Osteocyte (in vitro differentiated cells): ENCODE measurements at regions not wholly inside any gene's neighbourhood (a gene's known extent, or its start where the extent isn't known, plus 50 kb on each side); places are given as distances from the start of the nearest gene placed in this dataset.

Source experiments
- DNase-seq: peaks from one replicate; pipeline ENCODE4 v3.0.0; 2021; ENCODE audit warnings: mixed read lengths; ENCODE audit not compliant: unreplicated experiment; ENCODE audit errors: extremely low spot score
- H3K27ac Mint-ChIP-seq: one replicate; pipeline ENCODE4 v1.8.0; 2021; ENCODE audit warnings: mild to moderate bottlenecking, mixed read lengths; ENCODE audit not compliant: unreplicated experiment
- H3K27me3 Mint-ChIP-seq: one replicate; pipeline ENCODE4 v1.8.0; 2021; ENCODE audit warnings: mixed read lengths; ENCODE audit not compliant: unreplicated experiment
- H3K36me3 Mint-ChIP-seq: one replicate; pipeline ENCODE4 v1.8.0; 2021; ENCODE audit warnings: mixed read lengths; ENCODE audit not compliant: unreplicated experiment
- H3K4me1 Mint-ChIP-seq: one replicate; pipeline ENCODE4 v1.8.0; 2021; ENCODE audit warnings: mixed read lengths; ENCODE audit not compliant: unreplicated experiment
- H3K4me3 Mint-ChIP-seq: one replicate; pipeline ENCODE4 v1.8.0; 2021; ENCODE audit warnings: mild to moderate bottlenecking, moderate library complexity, mixed read lengths; ENCODE audit not compliant: unreplicated experiment
- H3K9me3 Mint-ChIP-seq: one replicate; pipeline ENCODE4 v1.8.0; 2021; ENCODE audit warnings: mixed read lengths; ENCODE audit not compliant: unreplicated experiment
- TF ChIP-seq, protein P1 (sequence below): fragments of 200-600 bp; sonication (generic); IDR thresholded peaks from 2 replicates; pipeline ENCODE4 v1.5.0; 2021; ENCODE audit warnings: antibody characterized with exemption, mild to moderate bottlenecking, moderate library complexity

DNA sequence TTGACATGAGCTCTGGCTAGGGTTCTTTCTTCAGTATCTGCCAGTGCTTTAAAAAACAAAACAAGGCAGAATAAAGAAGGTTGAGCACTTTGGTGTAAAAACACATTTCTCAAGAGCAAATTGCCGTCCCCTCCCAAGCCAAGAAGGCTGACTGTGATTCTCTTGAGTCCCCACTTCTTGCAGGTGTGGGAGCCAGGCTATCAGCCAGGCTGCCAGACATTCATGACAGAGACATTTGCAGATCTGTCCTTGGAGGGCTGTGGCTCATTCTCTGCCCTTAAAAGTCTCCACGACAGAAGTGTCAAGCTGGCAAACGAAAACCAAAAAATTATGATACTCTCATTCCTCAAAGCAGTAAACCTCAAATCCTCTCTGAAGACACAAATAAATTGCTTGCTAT lies 749.3 kb upstream of the HS6ST1 start:
- no peak for DNase-seq
- no peak overlapping the region for H3K4me3 Mint-ChIP-seq
- H3K27ac Mint-ChIP-seq: no peak overlapping the region
- H3K9me3 Mint-ChIP-seq: no peaks in the 10 kb centered on the region
- no peaks in the 10 kb centered on the region for H3K36me3 Mint-ChIP-seq
- TF ChIP-seq, protein P1, sequence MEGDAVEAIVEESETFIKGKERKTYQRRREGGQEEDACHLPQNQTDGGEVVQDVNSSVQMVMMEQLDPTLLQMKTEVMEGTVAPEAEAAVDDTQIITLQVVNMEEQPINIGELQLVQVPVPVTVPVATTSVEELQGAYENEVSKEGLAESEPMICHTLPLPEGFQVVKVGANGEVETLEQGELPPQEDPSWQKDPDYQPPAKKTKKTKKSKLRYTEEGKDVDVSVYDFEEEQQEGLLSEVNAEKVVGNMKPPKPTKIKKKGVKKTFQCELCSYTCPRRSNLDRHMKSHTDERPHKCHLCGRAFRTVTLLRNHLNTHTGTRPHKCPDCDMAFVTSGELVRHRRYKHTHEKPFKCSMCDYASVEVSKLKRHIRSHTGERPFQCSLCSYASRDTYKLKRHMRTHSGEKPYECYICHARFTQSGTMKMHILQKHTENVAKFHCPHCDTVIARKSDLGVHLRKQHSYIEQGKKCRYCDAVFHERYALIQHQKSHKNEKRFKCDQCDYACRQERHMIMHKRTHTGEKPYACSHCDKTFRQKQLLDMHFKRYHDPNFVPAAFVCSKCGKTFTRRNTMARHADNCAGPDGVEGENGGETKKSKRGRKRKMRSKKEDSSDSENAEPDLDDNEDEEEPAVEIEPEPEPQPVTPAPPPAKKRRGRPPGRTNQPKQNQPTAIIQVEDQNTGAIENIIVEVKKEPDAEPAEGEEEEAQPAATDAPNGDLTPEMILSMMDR: no peak
- no peaks in the 10 kb centered on the region for H3K27me3 Mint-ChIP-seq
- H3K4me1 Mint-ChIP-seq: no peaks in the 10 kb centered on the region

DNA sequence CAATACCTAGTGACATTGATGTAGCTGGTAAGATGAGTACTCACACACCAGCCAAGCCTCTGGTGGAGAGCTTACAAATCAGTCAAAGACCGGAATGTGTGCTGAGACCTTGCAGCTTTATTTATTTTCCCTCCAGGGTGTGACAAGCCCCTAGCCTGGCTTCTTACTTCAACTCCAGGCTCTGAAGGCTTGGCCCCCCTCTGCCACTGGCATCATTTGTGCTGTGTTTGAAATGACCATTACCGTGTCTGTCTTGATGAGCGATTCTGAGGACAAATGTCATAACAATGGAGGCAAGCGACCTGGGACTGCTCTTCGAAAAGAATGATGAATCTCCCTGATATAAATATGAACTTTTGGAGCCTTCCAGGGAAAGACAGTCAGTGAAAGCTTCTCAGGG lies 749.9 kb upstream of the HS6ST1 start:
- H3K4me3 Mint-ChIP-seq: no peak overlapping the region
- H3K27me3 Mint-ChIP-seq: no peaks in the 10 kb centered on the region
- DNase-seq: no peak
- H3K27ac Mint-ChIP-seq: no peak overlapping the region
- no peaks in the 10 kb centered on the region for H3K4me1 Mint-ChIP-seq
- TF ChIP-seq, protein P1: no peak
- H3K36me3 Mint-ChIP-seq: no peaks in the 10 kb centered on the region
- H3K9me3 Mint-ChIP-seq: no peaks in the 10 kb centered on the region

DNA sequence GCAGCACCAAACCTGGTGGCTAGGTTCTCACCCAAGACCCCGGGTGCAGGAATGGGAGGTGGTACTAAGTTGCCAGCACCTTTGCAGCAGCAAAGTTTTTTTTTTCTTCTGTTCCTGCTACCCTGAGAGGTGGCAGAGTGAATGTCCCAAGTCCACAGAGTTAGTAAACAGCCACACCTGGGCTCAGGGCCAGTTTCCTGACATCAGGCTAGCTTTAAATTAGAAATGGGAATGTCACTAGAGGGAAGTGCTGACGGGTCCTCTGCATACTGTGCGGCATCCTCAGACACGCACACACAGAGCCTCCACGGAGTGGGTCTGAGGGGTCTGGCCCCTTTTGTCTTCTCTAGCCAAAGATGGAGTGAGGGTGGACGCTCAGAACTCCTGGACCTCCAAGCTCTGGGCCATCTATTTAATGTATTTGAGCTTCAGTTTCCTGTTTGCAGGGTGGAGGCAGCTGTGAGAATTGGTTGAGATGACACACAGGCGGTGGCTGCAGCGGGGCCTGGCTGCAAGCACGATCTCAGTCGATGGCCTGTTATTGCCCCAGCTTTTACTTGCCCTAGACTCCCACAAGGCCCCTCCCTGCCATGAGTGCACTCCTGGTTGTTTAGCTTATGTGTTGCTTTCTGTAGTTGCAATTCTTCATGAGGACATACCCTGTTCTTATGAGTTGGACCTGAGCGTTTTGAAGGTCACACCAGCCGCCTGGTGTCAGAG lies 751.4 kb upstream of the HS6ST1 start:
- no peak for DNase-seq
- Mint-ChIP-seq H3K9me3 (no peaks in the 10 kb centered on the region), H3K4me1 (no peaks in the 10 kb centered on the region), H3K36me3 (no peaks in the 10 kb centered on the region), H3K4me3 (no peak overlapping the region), H3K27me3 (no peaks in the 10 kb centered on the region), H3K27ac (no peak overlapping the region)
- TF ChIP-seq, protein P1: no peak

DNA sequence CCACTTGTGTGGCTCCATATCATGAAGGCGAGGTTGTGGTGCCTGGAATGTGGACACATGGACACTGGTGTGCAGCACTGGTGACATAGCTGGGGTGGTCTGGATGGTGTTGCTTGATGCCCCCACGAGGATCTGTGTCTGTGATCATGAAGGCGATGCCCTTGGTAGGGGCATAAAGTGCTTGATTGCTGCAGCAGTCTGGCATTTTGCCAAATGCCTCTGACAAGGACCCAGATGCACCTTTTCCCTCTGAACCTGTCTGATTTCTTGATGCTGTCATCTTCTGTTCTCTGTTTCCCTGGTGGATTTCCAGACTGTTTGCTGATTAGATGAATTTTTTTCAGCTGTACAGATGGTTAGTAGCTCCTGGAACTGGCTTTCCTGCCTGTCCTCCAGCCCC lies 752.0 kb upstream of the HS6ST1 start:
- Mint-ChIP-seq H3K9me3 (no peaks in the 10 kb centered on the region), H3K27me3 (peaks cover 2% of the 10 kb centered on the region), H3K27ac (no peak overlapping the region), H3K36me3 (no peaks in the 10 kb centered on the region), H3K4me3 (no peak overlapping the region), H3K4me1 (no peaks in the 10 kb centered on the region)
- DNase-seq: no peak
- TF ChIP-seq, protein P1: no peak

DNA sequence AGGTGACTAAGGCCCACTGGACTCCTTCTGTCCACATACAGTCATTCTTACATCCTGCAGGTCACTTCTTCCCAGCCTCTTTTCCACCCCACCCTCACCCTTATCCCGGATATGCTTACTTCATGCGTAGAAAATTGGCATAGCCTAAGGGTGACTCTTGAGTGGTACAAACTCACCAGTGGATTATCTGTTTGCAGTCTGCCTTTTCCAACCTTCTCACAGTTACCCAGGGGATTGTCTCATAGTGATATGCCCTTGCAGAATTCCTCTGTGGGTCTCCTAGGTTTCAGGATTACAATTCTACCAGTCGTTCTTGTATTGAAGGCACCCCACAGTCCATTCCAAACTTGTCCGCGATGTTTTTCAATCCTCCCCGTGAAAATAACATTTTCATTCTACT lies 752.9 kb upstream of the HS6ST1 start:
- H3K36me3 Mint-ChIP-seq: no peaks in the 10 kb centered on the region
- H3K27me3 Mint-ChIP-seq: peaks cover 3% of the 10 kb centered on the region
- no peak overlapping the region for H3K4me3 Mint-ChIP-seq
- no peaks in the 10 kb centered on the region for H3K9me3 Mint-ChIP-seq
- no peaks in the 10 kb centered on the region for H3K4me1 Mint-ChIP-seq
- DNase-seq: no peak
- H3K27ac Mint-ChIP-seq: no peak overlapping the region
- TF ChIP-seq, protein P1: no peak
